ENCODE measurements at regions not wholly inside any gene's neighbourhood (a gene's known extent, or its start where the extent isn't known, plus 50 kb on each side); places are given as distances from the start of the nearest gene placed in this dataset.

DNA sequence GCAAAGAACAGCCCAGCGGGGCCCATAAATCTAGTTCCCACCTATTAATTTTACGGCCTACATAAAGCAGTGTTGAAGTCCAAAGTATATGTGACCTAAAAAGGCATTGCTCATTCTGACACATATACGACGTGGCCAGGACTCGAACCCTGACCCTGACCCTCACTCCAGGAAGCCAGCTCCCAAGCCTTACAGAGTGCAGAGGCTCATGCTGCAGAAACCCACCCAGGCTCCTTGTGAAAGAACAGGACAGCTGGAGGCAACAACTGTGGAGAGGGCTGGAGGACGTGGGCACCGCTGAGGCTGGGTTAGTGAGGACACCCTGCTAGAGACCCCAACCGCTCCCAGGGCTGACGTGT is 221.6 kb downstream of the CYP26B1 start:
- H3K27ac ChIP-seq = no peak overlapping the region
- TF ChIP-seq POLR2AphosphoS5 (IDR thresholded peaks at IDR 0.05) = no peak
- TF ChIP-seq EP300 (IDR thresholded peaks at IDR 0.05) = no peak
- TF ChIP-seq, protein P1, sequence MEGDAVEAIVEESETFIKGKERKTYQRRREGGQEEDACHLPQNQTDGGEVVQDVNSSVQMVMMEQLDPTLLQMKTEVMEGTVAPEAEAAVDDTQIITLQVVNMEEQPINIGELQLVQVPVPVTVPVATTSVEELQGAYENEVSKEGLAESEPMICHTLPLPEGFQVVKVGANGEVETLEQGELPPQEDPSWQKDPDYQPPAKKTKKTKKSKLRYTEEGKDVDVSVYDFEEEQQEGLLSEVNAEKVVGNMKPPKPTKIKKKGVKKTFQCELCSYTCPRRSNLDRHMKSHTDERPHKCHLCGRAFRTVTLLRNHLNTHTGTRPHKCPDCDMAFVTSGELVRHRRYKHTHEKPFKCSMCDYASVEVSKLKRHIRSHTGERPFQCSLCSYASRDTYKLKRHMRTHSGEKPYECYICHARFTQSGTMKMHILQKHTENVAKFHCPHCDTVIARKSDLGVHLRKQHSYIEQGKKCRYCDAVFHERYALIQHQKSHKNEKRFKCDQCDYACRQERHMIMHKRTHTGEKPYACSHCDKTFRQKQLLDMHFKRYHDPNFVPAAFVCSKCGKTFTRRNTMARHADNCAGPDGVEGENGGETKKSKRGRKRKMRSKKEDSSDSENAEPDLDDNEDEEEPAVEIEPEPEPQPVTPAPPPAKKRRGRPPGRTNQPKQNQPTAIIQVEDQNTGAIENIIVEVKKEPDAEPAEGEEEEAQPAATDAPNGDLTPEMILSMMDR (IDR thresholded peaks at IDR 0.05) = no peak
- TF ChIP-seq POLR2A (IDR thresholded peaks at IDR 0.05) = no peak
- no peak overlapping the region for H3K4me3 ChIP-seq
- ATAC-seq (ENCODE audit: low FRiP score in 2 of 2) (no peak), DNase-seq (no peak)
- 92 to 94% methylated on average over 7 to 9 of the region's 9 CpGs for WGBS, 2 donors
- H3K9me3 ChIP-seq = no peaks in the 10 kb centered on the region
- H3K27me3 ChIP-seq = no peaks in the 10 kb centered on the region
- peaks cover 0 to 6% (median 0%) of the 10 kb centered on the region in 4 donors for H3K4me1 ChIP-seq
- H3K36me3 ChIP-seq = no peaks in the 10 kb centered on the region

DNA sequence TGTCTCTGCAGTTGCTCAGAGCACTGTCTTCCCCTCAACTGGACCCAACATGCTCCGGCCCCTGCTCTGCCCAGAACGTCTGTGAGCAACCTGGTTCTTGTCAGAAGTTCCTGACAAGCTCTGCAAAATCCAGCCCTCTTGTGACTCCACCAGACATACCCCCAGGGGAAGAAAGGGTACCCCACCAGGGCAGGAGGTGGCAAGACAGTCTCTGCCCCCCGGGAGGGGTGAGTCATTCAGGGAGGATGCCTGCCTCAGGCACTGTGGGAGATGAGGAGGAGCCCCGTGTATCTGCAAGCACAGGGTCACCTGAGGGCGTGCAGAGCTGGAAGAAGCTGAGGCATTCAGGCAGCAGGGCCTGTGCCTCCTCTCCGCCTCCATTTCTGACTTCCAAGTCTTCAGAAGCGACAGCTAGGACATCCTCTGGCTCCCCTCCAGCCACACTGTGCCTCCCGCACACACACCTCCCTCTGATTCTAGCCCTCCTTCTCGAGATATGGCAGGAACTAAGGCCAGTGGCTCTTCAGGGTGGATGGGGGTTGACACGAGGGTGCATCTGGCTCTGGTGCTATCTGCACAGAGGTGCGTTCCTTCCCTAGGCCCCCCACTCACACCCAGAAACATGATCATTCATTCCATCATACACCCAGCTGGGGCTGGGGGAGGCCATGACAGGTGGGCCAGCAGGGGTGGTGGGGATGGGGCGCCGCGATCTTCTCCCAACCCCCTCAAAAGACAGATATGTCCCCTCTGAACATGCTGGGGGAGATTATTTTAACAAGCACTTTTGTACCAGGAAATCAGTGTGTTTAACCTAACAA is 222.2 kb downstream of the CYP26B1 start:
- no peak overlapping the region for H3K4me3 ChIP-seq
- H3K9me3 ChIP-seq = no peaks in the 10 kb centered on the region
- H3K4me1 ChIP-seq = peaks cover 0 to 6% (median 0%) of the 10 kb centered on the region in 4 donors
- ATAC-seq (ENCODE audit: low FRiP score in 2 of 2) (no peak), DNase-seq (no peak)
- no peak overlapping the region for H3K27ac ChIP-seq
- TF ChIP-seq POLR2A (IDR thresholded peaks at IDR 0.05) = no peak
- TF ChIP-seq POLR2AphosphoS5 (IDR thresholded peaks at IDR 0.05) = no peak
- TF ChIP-seq, protein P1 (IDR thresholded peaks at IDR 0.05) = no peak
- no peak for TF ChIP-seq EP300 (IDR thresholded peaks at IDR 0.05)
- H3K36me3 ChIP-seq = no peaks in the 10 kb centered on the region
- WGBS, 2 donors = 90 to 91% methylated on average over 14 of the region's 14 CpGs
- no peaks in the 10 kb centered on the region for H3K27me3 ChIP-seq

DNA sequence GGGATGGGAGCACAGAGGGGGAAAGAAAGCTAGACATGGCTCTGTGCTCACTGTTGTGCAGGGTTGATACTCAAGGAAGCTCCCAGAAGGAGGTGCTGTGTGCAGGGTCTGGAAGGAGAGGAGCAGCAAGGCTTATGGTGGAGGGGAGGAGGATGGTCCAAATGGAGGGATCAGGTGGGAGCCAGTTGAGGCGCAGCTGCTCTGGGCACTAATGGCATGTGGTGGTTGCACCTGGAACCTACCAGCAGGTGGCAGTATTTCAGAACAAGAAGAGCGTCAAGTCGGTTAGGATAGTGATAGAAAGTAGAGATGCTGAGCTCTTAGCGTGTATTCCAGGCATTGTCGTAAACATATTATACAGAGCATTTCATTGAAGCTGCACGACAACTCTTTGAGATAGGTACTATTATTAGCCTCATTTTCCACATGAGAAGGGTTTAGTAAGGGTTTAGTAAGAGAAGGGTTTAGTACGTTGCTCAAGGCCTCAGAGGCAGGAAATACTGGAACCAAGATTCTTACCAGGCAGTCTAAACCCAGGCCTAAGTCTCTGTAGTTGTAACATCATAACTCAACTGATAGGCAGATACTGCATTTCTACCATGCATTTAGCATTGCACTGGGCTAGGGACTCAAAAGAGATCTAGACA is 223.7 kb downstream of the CYP26B1 start:
- DNase-seq (peak in 1 of 2 donors; percentile 61), ATAC-seq (ENCODE audit: low FRiP score in 2 of 2) (peak in 1 of 2 donors; percentile 75)
- TF ChIP-seq POLR2AphosphoS5 (IDR thresholded peaks at IDR 0.05) = no peak
- TF ChIP-seq, protein P1 (IDR thresholded peaks at IDR 0.05) = peak; percentile 62 to 85 (median 80)
- WGBS, 2 donors = 26 to 30% methylated on average over 7 of the region's 7 CpGs
- H3K27me3 ChIP-seq = no peaks in the 10 kb centered on the region
- peaks cover 0 to 4% (median 0%) of the 10 kb centered on the region in 4 donors for H3K9me3 ChIP-seq
- H3K4me3 ChIP-seq = no peak overlapping the region
- H3K4me1 ChIP-seq = no peaks in the 10 kb centered on the region
- H3K36me3 ChIP-seq = no peaks in the 10 kb centered on the region
- no peak overlapping the region for H3K27ac ChIP-seq

DNA sequence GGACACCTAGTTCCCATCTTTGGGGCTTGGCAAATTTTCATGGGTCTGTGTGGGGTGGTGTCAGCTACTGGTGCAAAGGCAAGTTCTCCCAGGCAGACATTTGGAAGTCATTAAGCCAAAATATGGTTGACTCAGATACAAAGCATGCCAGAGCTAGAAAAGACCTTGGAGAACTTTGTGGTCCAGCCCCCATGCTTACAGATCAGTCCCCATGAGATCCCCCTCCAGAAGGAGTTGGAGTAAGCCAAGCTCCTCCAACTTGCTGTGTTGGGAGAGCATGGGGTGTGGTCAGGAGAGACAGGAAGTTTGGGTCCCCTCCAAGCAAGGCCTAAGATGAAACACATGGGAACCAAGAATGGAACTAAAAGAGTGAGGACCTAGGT is 224.5 kb downstream of the CYP26B1 start:
- Histone ChIP-seq H3K4me1 (no peaks in the 10 kb centered on the region), H3K36me3 (no peaks in the 10 kb centered on the region), H3K27ac (no peak overlapping the region), H3K27me3 (no peaks in the 10 kb centered on the region), H3K4me3 (no peak overlapping the region), H3K9me3 (peaks cover 0 to 4% (median under 1%) of the 10 kb centered on the region in 4 donors)
- ATAC-seq (ENCODE audit: low FRiP score in 2 of 2) (peak in 1 of 2 donors; percentile 57), DNase-seq (no peak)
- TF ChIP-seq POLR2A (IDR thresholded peaks at IDR 0.05) = no peak
- no peak for TF ChIP-seq EP300 (IDR thresholded peaks at IDR 0.05)
- TF ChIP-seq, protein P1 (IDR thresholded peaks at IDR 0.05) = no peak
- TF ChIP-seq POLR2AphosphoS5 (IDR thresholded peaks at IDR 0.05) = no peak
